ENCODE measurements at regions not wholly inside any gene's neighbourhood (a gene's known extent, or its start where the extent isn't known, plus 50 kb on each side); places are given as distances from the start of the nearest gene placed in this dataset.

GRCh38 chr4:66465111-66465510 is 794.8 kb upstream of the EPHA5 start:
- TF ChIP-seq RAD21 (IDR thresholded peaks at IDR 0.05; ENCODE audit: low read depth) (no peak), FOXM1 (IDR thresholded peaks at IDR 0.05; ENCODE audit: borderline replicate concordance, low read depth) (no peak), NFIC (IDR thresholded peaks at IDR 0.05) (no peak), USF1 (IDR thresholded peaks at IDR 0.05) (no peak), EGR1 (IDR thresholded peaks at IDR 0.05) (no peak), CEBPB (IDR thresholded peaks at IDR 0.05) (no peak), EP300 (IDR thresholded peaks at IDR 0.05; ENCODE audit: borderline replicate concordance) (no peak), YY1 (IDR thresholded peaks at IDR 0.05; ENCODE audit: low read depth) (no peak), TCF12 (IDR thresholded peaks at IDR 0.05; ENCODE audit: low read depth) (no peak), CREB1 (IDR thresholded peaks at IDR 0.05; ENCODE audit: low read depth) (no peak), TEAD4 (IDR thresholded peaks at IDR 0.05) (no peak), ZBTB7A (IDR thresholded peaks at IDR 0.05; ENCODE audit: low read depth) (no peak), TAF1 (IDR thresholded peaks at IDR 0.05; ENCODE audit: low read depth) (no peak)
- TF ChIP-seq, protein P1, sequence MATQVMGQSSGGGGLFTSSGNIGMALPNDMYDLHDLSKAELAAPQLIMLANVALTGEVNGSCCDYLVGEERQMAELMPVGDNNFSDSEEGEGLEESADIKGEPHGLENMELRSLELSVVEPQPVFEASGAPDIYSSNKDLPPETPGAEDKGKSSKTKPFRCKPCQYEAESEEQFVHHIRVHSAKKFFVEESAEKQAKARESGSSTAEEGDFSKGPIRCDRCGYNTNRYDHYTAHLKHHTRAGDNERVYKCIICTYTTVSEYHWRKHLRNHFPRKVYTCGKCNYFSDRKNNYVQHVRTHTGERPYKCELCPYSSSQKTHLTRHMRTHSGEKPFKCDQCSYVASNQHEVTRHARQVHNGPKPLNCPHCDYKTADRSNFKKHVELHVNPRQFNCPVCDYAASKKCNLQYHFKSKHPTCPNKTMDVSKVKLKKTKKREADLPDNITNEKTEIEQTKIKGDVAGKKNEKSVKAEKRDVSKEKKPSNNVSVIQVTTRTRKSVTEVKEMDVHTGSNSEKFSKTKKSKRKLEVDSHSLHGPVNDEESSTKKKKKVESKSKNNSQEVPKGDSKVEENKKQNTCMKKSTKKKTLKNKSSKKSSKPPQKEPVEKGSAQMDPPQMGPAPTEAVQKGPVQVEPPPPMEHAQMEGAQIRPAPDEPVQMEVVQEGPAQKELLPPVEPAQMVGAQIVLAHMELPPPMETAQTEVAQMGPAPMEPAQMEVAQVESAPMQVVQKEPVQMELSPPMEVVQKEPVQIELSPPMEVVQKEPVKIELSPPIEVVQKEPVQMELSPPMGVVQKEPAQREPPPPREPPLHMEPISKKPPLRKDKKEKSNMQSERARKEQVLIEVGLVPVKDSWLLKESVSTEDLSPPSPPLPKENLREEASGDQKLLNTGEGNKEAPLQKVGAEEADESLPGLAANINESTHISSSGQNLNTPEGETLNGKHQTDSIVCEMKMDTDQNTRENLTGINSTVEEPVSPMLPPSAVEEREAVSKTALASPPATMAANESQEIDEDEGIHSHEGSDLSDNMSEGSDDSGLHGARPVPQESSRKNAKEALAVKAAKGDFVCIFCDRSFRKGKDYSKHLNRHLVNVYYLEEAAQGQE (IDR thresholded peaks at IDR 0.05; ENCODE audit: low read depth): no peak
- TF ChIP-seq, protein P2, sequence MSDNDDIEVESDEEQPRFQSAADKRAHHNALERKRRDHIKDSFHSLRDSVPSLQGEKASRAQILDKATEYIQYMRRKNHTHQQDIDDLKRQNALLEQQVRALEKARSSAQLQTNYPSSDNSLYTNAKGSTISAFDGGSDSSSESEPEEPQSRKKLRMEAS (IDR thresholded peaks at IDR 0.05): no peak

DNA sequence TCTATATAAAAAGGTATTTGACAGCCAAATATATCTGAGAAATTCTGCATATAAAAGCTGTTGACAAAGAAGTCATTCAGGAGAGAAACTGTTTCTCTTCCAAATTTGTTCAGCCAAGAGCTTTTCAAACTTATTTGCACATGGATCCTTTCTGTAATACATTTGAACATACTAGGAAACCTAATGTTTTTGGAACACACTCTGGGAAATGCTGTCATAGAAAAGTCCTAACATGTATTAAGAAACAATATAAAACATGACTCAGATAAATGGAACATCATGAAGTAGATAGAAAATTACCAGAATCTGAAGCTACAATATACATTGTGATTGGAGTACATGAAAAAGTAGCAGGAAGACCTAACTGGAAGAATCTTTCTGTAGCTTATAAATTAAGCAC is 781.5 kb upstream of the EPHA5 start:
- TF ChIP-seq FOXM1 (IDR thresholded peaks at IDR 0.05; ENCODE audit: borderline replicate concordance, low read depth) (no peak), RAD21 (IDR thresholded peaks at IDR 0.05; ENCODE audit: low read depth) (no peak), NFIC (IDR thresholded peaks at IDR 0.05) (no peak)
- TF ChIP-seq, protein P2 (IDR thresholded peaks at IDR 0.05): no peak

DNA sequence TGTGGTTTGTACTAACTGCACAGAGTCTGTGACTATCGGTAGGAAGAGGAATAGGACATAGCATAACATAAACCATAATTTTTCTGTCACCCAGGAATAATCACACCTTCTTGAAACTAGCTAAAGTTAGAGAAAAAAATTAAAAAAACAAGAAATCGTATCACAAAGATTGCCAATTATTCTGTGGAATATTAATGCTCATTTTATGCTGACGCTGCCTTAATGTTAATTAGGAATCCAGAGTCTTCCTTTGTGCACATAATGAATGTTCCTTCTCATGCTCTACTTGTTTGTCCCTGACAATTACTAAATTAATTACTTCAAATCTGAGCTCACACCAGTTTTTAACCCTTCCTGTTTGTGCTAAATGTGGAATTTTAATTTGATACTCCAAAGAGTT is 772.7 kb upstream of the EPHA5 start:
- no peak for TF ChIP-seq USF1 (IDR thresholded peaks at IDR 0.05)

GRCh38 chr4:66439508-66439907 is 769.2 kb upstream of the EPHA5 start:
- TF ChIP-seq CREB1 (IDR thresholded peaks at IDR 0.05; ENCODE audit: low read depth): no peak

- no peak for TF ChIP-seq USF1 (IDR thresholded peaks at IDR 0.05)
- TF ChIP-seq TAF1 (IDR thresholded peaks at IDR 0.05; ENCODE audit: low read depth): no peak
- no peak for TF ChIP-seq TEAD4 (IDR thresholded peaks at IDR 0.05)
- no peak for TF ChIP-seq EP300 (IDR thresholded peaks at IDR 0.05; ENCODE audit: borderline replicate concordance)
- TF ChIP-seq ZBTB7A (IDR thresholded peaks at IDR 0.05; ENCODE audit: low read depth): no peak
- no peak for TF ChIP-seq YY1 (IDR thresholded peaks at IDR 0.05; ENCODE audit: low read depth)
- no peak for TF ChIP-seq EGR1 (IDR thresholded peaks at IDR 0.05)
These were observed 763.4 kb upstream of the EPHA5 start for GRCh38 chr4:66433706-66434105.

- TF ChIP-seq FOXM1 (IDR thresholded peaks at IDR 0.05; ENCODE audit: borderline replicate concordance, low read depth): no peak
- no peak for TF ChIP-seq RAD21 (IDR thresholded peaks at IDR 0.05; ENCODE audit: low read depth)
- TF ChIP-seq, protein P2 (IDR thresholded peaks at IDR 0.05): no peak
- TF ChIP-seq TCF12 (IDR thresholded peaks at IDR 0.05; ENCODE audit: low read depth): no peak
- TF ChIP-seq TEAD4 (IDR thresholded peaks at IDR 0.05): no peak
- TF ChIP-seq TAF1 (IDR thresholded peaks at IDR 0.05; ENCODE audit: low read depth): no peak
- TF ChIP-seq CEBPB (IDR thresholded peaks at IDR 0.05): no peak
- TF ChIP-seq, protein P1 (IDR thresholded peaks at IDR 0.05; ENCODE audit: low read depth): no peak
- no peak for TF ChIP-seq ZBTB7A (IDR thresholded peaks at IDR 0.05; ENCODE audit: low read depth)
- no peak for TF ChIP-seq USF1 (IDR thresholded peaks at IDR 0.05)
- TF ChIP-seq EP300 (IDR thresholded peaks at IDR 0.05; ENCODE audit: borderline replicate concordance): no peak
These were observed 760.6 kb upstream of the EPHA5 start for GRCh38 chr4:66430856-66431255.
